GM12892 (cell line): ENCODE measurements at regions not wholly inside any gene's neighbourhood (a gene's known extent, or its start where the extent isn't known, plus 50 kb on each side); places are given as distances from the start of the nearest gene placed in this dataset.

ENCODE experiments used
- POLR2A ChIP-seq: IDR thresholded peaks from 2 replicates; pipeline ENCODE4 v1.6.1; 2011; ENCODE audit warnings: low read depth, low read length, control low read depth
- POLR2AphosphoS5 ChIP-seq: IDR thresholded peaks from 2 replicates; pipeline ENCODE4 v1.6.1; 2011; ENCODE audit warnings: low read depth, low read length, control low read depth
- TAF1 ChIP-seq: IDR thresholded peaks from 2 replicates; pipeline ENCODE4 v1.6.1; 2011; ENCODE audit warnings: low read depth, mild to moderate bottlenecking, control low read depth, low read length, borderline replicate concordance

GRCh38 chr7:106504207-106504606, 156.8 kb downstream of the CCDC71L start:
- TF ChIP-seq TAF1 (no peak), POLR2A (no peak), POLR2AphosphoS5 (no peak)
